Neural cell (in vitro differentiated cells): ENCODE measurements at regions not wholly inside any gene's neighbourhood (a gene's known extent, or its start where the extent isn't known, plus 50 kb on each side); places are given as distances from the start of the nearest gene placed in this dataset.

ENCODE experiments used
- CTCF ChIP-seq: fragments of 450-650 bp; IDR thresholded peaks from 2 replicates; pipeline ENCODE4 v1.5.1; 2014; ENCODE audit warnings: antibody characterized with exemption, mild to moderate bottlenecking, moderate library complexity; ENCODE audit not compliant: poor library complexity, severe bottlenecking
- MXI1 ChIP-seq: fragments of 450-650 bp; conservative IDR thresholded peaks from 2 replicates; pipeline ENCODE4 v1.6.1; 2014; ENCODE audit warnings: antibody characterized with exemption, mild to moderate bottlenecking; ENCODE audit not compliant: poor library complexity, severe bottlenecking
- POLR2AphosphoS5 ChIP-seq: IDR thresholded peaks from 2 replicates; pipeline ENCODE4 v1.6.1; 2012
- TAF1 ChIP-seq: IDR thresholded peaks from 2 replicates; pipeline ENCODE4 v1.6.1; 2012; ENCODE audit warnings: low read depth

GRCh38 chr11:56855217-56855616 lies 106.7 kb upstream of the OR9G4 start:
- TF ChIP-seq MXI1 (no peak), CTCF (no peak), TAF1 (no peak), POLR2AphosphoS5 (no peak)
